ENCODE measurements at regions not wholly inside any gene's neighbourhood (a gene's known extent, or its start where the extent isn't known, plus 50 kb on each side); places are given as distances from the start of the nearest gene placed in this dataset.

DNA sequence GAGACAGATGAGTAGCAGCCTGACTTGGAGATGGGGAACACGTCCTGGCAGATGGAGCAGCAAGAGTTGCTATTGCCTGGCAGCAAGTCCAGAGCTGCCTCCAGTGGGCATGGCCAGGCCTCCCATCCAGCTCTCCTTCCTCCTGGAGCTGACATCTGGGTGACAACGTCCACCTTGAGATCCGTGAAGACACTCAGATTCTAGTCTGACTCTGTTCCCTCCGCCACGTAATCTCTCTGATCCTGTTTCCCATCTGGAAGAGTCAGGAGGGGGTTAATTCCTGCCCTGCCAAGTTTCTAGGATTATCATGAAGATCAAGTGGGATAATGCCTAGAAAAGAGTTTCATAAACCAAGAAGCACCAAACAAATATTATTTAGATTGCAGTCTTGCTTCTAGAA lies 65.3 kb upstream of the FAM181A start:
- TF ChIP-seq, protein P1, sequence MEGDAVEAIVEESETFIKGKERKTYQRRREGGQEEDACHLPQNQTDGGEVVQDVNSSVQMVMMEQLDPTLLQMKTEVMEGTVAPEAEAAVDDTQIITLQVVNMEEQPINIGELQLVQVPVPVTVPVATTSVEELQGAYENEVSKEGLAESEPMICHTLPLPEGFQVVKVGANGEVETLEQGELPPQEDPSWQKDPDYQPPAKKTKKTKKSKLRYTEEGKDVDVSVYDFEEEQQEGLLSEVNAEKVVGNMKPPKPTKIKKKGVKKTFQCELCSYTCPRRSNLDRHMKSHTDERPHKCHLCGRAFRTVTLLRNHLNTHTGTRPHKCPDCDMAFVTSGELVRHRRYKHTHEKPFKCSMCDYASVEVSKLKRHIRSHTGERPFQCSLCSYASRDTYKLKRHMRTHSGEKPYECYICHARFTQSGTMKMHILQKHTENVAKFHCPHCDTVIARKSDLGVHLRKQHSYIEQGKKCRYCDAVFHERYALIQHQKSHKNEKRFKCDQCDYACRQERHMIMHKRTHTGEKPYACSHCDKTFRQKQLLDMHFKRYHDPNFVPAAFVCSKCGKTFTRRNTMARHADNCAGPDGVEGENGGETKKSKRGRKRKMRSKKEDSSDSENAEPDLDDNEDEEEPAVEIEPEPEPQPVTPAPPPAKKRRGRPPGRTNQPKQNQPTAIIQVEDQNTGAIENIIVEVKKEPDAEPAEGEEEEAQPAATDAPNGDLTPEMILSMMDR (IDR thresholded peaks at IDR 0.05), result no peak
- Histone ChIP-seq H3K9me3 (no peaks in the 10 kb centered on the region), H3K4me1 (no peaks in the 10 kb centered on the region), H3K27ac (no peak overlapping the region), H3K27me3 (peaks cover 0 to 33% (median 10%) of the 10 kb centered on the region in 7 donors), H3K4me3 (no peak overlapping the region), H3K36me3 (no peaks in the 10 kb centered on the region)
- ATAC-seq, result no peak
- intact Hi-C loops (cut with DNase I), result no loop called here
- DNase-seq, result no peak
- WGBS, 2 donors, result 73 to 74% methylated on average over 5 of the region's 5 CpGs

DNA sequence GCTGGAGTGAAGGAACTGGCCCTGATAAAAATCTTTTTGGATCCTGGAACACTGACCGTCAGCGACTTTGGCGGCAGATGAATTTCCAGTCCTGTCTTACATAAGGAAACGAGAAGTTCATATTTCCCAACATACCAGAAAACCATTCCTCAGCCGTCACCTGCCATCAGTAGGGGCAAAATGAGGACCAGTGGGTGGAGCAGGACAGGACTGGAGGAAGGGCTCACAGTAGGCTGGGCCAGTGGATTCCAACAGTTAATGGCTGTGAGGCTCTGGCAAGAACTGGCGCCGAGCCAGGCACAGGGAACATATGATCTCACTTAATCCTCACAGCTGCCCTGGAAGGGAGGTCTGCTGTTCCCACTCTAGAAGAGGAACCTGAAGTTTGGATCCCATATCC lies 67.2 kb upstream of the FAM181A start:
- peaks cover 0 to 50% (median 15%) of the 10 kb centered on the region in 7 donors for H3K27me3 ChIP-seq
- TF ChIP-seq, protein P1 (IDR thresholded peaks at IDR 0.05), result no peak
- H3K4me3 ChIP-seq, result no peak overlapping the region
- no peaks in the 10 kb centered on the region for H3K9me3 ChIP-seq
- H3K36me3 ChIP-seq, result no peaks in the 10 kb centered on the region
- 86 to 89% methylated on average over 7 of the region's 7 CpGs for WGBS, 2 donors
- no peak for ATAC-seq
- no peak overlapping the region for H3K27ac ChIP-seq
- DNase-seq, result no peak
- no peaks in the 10 kb centered on the region for H3K4me1 ChIP-seq
- intact Hi-C loops (cut with DNase I), result no loop called here

DNA sequence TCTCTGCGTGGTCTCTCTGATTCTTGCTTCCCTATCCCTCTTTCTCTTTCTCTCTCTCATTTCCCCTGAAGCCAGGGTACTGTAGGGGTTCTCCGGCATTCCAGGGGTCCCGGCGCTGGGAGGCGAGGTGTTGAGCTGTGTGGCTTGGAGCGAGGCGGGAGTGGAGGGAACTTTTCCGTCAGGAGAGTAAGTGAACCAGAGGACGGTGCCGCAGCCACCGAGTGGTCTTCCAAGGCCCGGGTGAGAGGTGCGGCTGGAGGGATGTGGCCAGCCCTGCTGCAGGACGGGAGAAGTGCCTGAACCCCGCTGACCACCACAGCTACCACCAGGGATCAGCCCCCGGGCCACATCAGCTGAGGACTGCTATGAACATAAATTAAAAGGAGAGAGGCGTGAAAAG lies 68.2 kb upstream of the FAM181A start:
- no peaks in the 10 kb centered on the region for H3K9me3 ChIP-seq
- no peak overlapping the region for H3K4me3 ChIP-seq
- TF ChIP-seq, protein P1 (IDR thresholded peaks at IDR 0.05), result no peak
- intact Hi-C loops (cut with DNase I), result no loop called here
- peaks cover 0 to 56% (median 22%) of the 10 kb centered on the region in 7 donors for H3K27me3 ChIP-seq
- H3K27ac ChIP-seq, result no peak overlapping the region
- ATAC-seq (no peak), DNase-seq (no peak)
- 80% methylated on average over 17 of the region's 17 CpGs for WGBS, 2 donors
- H3K36me3 ChIP-seq, result no peaks in the 10 kb centered on the region
- H3K4me1 ChIP-seq, result no peaks in the 10 kb centered on the region

DNA sequence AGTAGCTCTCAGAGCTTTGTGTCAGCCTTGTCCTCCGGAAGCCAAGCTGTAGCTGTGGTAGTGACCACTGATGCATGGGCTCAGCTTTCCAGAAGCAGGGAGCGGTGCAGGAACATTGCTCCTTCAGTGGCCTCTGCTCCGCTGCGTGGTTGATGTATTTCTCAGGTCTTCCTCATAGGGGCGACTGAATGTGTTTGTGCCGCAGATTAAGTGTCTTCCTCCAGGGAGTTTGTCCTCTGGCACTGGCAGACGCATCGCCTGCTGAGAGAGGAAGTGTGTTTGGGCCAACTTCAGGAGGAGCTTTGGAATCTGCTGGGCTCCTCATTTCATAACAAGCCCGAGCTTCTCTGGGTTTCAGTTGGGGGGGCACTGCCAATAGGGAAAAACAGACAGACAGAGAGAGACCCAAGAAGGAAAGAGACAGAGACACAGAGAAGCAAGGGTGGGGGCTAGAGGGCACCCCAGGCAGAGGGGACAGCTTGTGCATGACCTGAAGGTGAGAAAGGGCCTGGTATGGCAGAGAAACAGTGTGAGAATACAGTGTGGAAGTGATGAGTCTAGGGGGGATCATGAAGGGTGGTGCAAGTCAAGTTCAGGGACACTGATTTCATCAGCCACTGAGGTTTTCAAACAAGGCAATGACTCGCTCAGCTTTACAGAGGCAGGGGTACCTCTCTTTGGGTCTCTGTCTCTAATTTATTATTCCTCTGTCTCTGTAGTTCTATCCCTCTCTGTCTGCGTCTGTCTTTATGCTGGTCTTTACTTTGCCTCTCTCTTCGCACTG lies 69.4 kb upstream of the PRIMA1 start:
- peaks cover 0 to 56% (median 30%) of the 10 kb centered on the region in 7 donors for H3K27me3 ChIP-seq
- no peaks in the 10 kb centered on the region for H3K9me3 ChIP-seq
- intact Hi-C loops (cut with DNase I), result no loop called here
- 46 to 52% methylated on average over 12 of the region's 12 CpGs for WGBS, 2 donors
- no peak overlapping the region for H3K4me3 ChIP-seq
- ATAC-seq, result no peak
- TF ChIP-seq, protein P1 (IDR thresholded peaks at IDR 0.05), result no peak
- no peaks in the 10 kb centered on the region for H3K4me1 ChIP-seq
- no peak for DNase-seq
- no peaks in the 10 kb centered on the region for H3K36me3 ChIP-seq
- H3K27ac ChIP-seq, result no peak overlapping the region
